ENCODE measurements at regions not wholly inside any gene's neighbourhood (a gene's known extent, or its start where the extent isn't known, plus 50 kb on each side); places are given as distances from the start of the nearest gene placed in this dataset.

DNA sequence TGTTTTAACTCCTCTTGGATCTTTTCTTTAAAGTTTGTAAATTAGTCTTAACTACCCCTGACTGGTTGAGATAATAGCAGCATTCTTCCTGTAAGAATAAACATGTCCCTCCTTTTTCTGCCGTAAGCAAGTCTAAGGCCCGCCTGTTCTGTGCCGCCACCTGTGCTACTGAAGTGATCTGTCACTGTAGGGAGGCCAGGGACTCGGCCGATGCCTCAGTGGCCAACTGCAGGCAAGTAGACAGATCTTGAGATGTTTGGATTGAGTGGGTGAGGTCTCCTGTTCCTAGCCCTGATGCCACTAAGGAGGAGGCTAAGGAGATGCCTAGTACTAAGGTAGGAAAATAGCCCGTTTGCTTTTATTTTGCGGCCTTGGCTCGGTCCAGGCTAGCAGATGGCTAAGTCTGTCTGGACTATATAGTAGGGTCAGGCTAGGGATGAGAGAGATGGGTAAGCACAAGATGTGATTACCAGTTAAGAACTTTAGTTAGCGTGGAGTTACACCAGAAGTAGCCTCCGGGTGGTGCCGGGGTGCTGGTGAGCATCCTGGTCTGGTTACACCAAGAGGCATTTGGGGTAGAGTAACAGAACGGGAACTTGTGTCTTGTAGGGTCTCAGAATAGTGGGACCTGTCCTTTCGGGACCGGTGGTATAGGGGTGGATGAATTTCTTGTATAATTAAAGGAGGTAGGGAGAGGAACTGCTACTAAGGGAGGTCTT, 584.2 kb downstream of the SUCLG1 start:
- no peak for ATAC-seq (ENCODE audit: low FRiP score)
- no peak for DNase-seq (ENCODE audit: low spot score)
- TF ChIP-seq, protein P1, sequence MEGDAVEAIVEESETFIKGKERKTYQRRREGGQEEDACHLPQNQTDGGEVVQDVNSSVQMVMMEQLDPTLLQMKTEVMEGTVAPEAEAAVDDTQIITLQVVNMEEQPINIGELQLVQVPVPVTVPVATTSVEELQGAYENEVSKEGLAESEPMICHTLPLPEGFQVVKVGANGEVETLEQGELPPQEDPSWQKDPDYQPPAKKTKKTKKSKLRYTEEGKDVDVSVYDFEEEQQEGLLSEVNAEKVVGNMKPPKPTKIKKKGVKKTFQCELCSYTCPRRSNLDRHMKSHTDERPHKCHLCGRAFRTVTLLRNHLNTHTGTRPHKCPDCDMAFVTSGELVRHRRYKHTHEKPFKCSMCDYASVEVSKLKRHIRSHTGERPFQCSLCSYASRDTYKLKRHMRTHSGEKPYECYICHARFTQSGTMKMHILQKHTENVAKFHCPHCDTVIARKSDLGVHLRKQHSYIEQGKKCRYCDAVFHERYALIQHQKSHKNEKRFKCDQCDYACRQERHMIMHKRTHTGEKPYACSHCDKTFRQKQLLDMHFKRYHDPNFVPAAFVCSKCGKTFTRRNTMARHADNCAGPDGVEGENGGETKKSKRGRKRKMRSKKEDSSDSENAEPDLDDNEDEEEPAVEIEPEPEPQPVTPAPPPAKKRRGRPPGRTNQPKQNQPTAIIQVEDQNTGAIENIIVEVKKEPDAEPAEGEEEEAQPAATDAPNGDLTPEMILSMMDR (IDR thresholded peaks at IDR 0.05) = no peak

DNA sequence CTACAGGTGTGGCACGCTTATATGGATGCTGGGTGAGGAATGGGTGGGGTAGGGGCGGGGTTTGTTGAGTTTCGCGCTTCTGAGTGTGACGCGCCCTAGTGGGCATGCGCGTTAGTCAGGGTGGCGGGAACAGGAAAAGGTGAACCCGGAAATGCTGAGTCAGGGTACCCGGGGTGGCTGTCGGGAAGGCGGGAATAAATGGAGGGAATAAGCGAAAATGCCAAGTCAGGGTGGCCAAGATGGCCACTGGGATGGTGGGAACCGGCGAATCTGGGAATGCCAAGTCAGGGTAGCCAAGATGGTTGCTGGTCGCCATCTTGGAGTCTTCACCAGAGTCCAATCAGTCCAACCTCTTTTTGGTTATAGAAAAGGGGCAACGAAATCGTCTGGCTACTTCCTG, 585.0 kb downstream of the SUCLG1 start:
- ATAC-seq (ENCODE audit: low FRiP score) (no peak), DNase-seq (ENCODE audit: low spot score) (no peak)
- TF ChIP-seq, protein P1 (IDR thresholded peaks at IDR 0.05) = no peak

DNA sequence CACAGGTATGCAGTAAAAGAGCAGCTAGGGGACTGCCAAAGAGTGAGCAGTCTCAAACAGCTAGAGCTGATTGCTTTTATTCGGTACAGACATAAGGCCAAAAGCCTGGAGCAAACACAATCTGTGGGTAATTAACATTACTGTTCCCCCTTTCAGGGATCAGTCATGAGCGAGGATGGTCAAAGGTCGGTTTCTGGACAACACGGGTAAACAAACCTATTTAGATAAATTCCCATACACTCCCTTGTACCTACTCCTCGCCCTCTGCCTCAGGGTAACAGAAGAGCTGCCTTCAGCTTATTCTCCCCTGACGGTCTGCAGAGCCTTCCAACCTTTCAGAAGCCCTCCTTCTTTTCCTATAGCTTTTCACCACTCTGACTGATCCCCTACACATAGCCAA, 586.0 kb downstream of the SUCLG1 start:
- ATAC-seq (ENCODE audit: low FRiP score) (no peak), DNase-seq (ENCODE audit: low spot score) (no peak)
- TF ChIP-seq, protein P1 (IDR thresholded peaks at IDR 0.05) = no peak

DNA sequence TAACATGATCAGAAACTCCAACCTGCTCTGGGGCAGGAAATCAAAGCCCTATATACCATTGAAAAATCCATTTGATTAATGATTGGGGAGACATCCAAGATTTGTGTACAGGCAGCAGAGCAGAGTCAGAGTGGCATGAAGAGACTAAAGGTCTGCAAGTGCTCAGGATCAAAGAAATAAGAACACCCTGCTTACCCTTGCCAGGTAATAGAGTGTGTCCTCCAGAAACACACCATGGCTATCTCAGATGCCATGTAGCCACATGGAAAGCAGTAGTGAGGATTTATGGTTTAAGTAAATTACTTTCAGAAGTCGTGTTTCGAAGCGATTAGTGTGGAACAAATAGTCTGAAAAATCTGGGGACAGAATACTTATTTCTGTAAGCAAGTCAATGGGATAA, 592.9 kb downstream of the SUCLG1 start:
- ATAC-seq (ENCODE audit: low FRiP score) (no peak), DNase-seq (ENCODE audit: low spot score) (no peak)
- TF ChIP-seq, protein P1 (IDR thresholded peaks at IDR 0.05) = no peak

DNA sequence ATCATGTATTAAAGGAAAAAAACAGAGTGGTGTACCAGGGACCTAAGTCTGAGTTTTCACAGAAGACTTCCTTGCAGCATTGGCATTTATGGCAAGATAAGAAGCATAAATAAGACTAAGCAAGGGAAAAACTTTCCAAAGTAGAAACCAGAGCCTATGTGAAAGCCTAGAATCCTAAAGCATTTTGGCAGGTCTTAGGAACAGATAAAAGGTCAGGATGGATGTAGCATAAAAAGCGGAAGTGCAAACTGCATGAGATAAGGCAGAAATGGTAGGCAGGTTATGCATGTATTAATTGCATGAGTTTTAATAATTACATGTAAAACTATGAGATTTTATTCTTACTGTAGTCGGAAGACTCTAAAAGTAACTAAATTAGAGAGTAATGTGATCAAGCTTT, 596.5 kb downstream of the SUCLG1 start:
- no peak for ATAC-seq (ENCODE audit: low FRiP score)
- TF ChIP-seq, protein P1 (IDR thresholded peaks at IDR 0.05) = no peak
- no peak for DNase-seq (ENCODE audit: low spot score)

DNA sequence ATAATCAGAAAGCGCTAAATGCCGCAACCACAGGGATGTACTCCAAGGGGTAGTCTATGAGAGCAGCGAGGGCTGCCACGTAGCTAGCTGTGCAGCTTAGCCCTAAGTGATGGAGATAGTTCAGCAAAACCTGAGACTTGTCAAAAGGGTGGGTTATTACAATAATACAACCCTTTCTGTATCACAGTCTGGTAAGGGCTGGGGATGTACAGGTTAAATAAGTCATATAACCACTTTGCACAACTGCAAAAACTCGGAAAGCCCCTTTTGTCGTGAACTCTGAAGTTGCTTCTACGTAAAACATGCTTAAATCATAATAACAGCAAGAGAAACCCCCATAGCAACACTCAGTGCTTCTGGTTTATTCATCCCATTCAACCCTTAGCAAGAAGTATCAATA, 598.8 kb downstream of the SUCLG1 start:
- DNase-seq (ENCODE audit: low spot score) = no peak
- no peak for ATAC-seq (ENCODE audit: low FRiP score)
- TF ChIP-seq, protein P1 (IDR thresholded peaks at IDR 0.05) = no peak

DNA sequence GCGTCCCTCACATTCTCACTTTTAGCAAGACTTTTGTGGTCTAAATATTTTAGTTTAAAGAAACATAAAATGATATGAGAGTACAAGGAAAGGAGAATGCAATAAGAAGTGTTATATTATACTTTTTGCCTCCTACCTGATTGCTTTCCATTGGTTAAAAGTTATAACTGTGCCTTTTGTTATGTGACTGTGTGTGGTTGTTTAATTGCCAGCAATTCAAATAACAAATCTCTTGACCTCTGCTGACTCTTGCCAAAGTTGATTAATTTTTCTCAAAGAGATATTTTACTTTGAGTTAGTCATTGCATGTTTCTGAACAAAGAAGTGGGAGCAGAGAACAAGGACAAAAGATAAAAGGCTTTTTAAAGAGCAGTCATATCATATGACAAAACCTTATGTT, 599.5 kb downstream of the SUCLG1 start:
- ATAC-seq (ENCODE audit: low FRiP score) (no peak), DNase-seq (ENCODE audit: low spot score) (no peak)
- TF ChIP-seq, protein P1 (IDR thresholded peaks at IDR 0.05) = no peak

All from omental fat pad (tissue), 3 donors.